ENCODE measurements at regions not wholly inside any gene's neighbourhood (a gene's known extent, or its start where the extent isn't known, plus 50 kb on each side); places are given as distances from the start of the nearest gene placed in this dataset.

- TF ChIP-seq POLR2A (IDR thresholded peaks at IDR 0.05; ENCODE audit: low read length) (no peak), EHMT2 (IDR thresholded peaks at IDR 0.05; ENCODE audit: low read depth) (no peak), CTCF (IDR thresholded peaks at IDR 0.05) (no peak), RFX5 (IDR thresholded peaks at IDR 0.05) (no peak), JUNB (IDR thresholded peaks at IDR 0.05) (no peak), REST (IDR thresholded peaks at IDR 0.05) (no peak), MAX (IDR thresholded peaks at IDR 0.05) (no peak), BHLHE40 (IDR thresholded peaks at IDR 0.05; ENCODE audit: low read depth, low read length) (no peak), ELK1 (IDR thresholded peaks at IDR 0.05; ENCODE audit: low read depth, low read length) (no peak), SREBF2 (IDR thresholded peaks at IDR 0.05) (no peak), TP53 (CRISPR knock-in tag; IDR thresholded peaks at IDR 0.05) (no peak), RCOR1 (IDR thresholded peaks at IDR 0.05; ENCODE audit: low read depth, low read length) (no peak)
These were observed 333.0 kb upstream of the CNTNAP5 start for GRCh38 chr2:123692121-123692520.
